HG02623 (cell line): ENCODE measurements at regions not wholly inside any gene's neighbourhood (a gene's known extent, or its start where the extent isn't known, plus 50 kb on each side); places are given as distances from the start of the nearest gene placed in this dataset.

Experiments
- ATAC-seq: cut with Tn5 transposase; IDR thresholded peaks from one replicate; pipeline ENCODE4 v1.9.1; 2021; ENCODE audit warnings: moderate library complexity; ENCODE audit not compliant: unreplicated experiment

DNA sequence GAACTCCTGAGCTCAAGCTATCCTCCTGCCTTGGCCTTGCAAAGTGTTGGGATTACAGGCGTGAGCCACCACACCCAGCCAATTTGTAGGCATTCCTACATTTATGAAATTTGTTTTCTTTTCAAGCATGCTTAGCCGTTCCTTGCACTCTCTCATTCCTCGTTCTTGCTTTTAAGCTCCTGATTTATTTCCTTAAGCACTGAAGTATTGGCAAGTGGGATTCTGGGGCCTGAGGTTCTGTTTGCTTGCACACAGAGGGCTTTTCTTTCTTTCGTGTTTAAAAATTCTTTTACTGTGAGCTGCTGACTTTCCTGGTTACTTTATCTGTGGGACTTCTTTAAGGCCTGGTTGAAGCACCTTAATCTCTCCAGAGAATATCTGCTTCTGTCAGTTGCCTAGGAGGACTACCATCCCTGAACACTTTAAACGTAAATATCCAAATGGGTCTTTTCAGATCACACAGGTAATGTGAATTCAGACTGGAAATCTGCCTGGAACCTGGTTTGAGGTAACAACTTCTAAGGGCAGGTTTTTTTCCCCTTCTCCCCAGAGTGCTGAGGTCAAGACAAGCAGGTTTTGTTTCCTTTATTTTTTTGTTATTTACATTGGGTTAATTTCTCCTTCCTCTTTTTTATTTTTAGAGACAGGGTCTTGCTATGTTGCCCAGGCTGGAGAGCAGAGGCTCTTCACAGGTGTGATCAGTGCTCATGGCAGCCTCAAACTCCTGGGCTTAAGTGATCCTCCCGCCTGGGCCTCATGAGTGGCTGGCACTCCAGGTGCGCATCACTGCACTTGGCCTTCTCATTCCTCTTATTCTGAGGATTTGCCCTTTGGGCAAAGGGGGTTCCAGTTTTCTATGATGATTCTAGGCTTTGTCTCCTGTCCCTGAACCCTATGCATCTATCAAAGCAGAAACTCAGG, 102.9 kb downstream of the PFKFB3 start:
- no peak for ATAC-seq

DNA sequence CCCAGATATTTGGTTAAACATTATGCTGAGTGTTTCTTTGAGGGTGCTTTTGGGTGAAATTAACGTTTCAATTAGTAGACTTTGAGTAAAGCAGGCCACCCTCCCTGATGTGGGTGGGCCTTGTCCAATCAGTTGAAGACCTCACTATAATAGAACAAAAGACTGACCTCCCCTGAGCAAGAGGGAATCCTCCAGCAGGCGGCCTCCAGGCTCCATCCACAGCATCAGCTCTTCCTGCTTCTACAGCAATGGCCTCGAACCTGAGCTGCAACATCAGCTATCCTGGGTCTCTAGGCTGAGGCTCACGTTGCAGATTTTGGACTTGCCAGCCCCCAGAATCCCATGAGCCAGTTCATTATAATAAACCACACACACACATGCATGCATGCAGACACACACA, 104.2 kb downstream of the PFKFB3 start:
- no peak for ATAC-seq

DNA sequence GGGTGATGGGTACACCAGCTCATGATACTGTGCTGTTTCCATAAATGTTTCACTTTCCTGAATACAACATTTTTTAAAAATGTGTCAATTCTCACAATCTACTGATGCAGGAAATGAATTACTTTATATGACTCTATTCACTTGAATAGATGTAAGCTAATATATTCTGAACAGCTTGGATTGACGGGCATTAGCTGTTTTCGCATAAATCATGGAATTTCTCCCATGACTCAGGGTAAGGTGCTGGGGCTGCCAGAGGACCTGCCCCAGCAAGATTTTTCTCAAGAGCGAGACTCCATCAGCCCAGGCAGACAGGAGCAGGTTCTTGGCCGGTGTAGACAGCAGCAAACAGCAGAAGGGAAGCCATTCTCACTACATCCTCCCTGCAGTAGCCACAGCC, 107.1 kb downstream of the PFKFB3 start:
- no peak for ATAC-seq

DNA sequence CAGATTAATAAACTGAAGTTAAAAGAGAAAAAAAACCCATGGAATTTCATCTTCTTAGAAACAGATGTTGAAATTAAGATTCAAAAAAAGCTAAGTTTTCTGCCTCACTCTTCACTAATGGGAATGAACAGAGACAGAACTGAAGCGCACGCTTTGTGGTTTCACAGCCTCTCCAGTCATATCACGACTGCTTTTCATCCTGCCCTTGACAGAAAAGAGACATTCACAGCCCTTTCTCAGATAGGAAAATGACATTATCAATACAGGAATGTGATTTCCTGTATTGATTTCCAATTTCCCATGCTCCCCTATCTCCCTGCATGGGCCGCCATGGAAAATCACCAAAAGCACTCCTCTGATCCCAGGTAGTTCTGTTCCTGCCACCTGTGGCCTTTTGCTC, 108.2 kb downstream of the PFKFB3 start:
- no peak for ATAC-seq

DNA sequence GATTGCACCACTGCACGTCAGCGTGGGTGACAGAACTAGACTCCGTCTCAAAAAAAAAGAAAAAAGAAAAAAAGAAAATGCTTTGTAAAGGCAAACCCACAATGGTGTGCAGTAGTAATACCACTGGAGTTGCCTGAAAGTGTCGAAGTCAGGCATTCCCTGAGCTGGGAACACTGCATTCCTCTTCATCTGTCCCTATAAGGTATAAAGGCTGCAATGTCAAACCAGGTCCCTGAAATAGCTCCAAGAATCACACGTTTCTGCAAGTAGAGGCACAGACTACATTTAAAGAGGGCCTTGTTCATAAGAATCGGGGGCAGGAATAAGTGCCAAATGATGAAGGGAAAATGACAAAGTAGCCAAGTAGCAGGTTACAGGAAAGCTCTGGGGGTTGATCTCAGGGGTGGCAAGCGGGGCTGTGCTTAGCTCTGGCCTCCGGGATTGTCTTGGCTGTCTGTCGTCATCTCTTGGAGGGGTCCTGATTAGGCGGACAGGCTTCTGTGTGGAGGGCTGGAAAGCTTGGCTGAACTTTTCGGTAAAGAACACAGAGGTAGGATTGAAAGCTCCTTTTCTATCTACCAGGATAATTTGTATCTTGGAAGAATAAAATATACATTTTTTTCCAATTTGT, 109.1 kb downstream of the PFKFB3 start:
- no peak for ATAC-seq

GRCh38 chr10:6312636-6313035, 109.9 kb downstream of the PFKFB3 start:
- ATAC-seq: no peak

DNA sequence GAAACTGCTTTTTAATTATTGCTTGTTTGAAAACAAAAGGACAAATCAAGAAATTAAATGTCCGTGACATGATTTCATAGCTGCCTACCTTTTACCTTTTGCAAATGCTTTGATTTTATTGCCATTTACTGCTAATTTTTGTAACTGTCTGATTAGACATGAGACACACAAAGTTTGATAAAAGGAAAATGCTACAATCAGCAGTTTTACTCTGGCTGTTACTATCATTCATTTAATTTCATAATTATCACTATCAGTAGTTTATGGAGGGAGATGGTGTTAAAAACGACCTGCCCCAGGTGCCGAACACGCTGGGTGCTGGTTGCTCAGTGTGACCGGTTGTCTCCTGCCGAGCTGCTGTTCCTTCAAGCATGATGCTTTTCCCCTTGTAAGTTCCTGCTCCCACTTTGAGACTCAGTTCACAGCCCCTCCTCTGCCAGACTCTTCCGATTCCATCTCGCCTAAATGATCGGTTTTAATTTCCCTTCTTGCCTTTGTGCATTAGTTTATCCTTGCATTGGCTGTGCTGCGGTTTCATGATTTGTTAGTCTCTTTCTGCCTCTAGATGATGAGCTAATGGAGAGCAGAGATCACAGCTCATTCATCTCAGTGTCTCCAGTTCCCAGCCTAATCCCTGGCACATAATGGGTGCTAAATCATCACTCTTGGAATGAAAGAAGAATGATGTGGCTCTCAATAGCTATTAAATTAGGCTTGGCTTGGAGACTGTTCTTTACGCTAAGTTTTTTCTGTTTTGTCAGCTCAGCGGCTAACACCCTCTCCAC, 110.6 kb downstream of the PFKFB3 start:
- no peak for ATAC-seq

- ATAC-seq: no peak
Observed at GRCh38 chr10:6314620-6315205, 112.0 kb downstream of the PFKFB3 start.

- ATAC-seq: no peak
Observed at GRCh38 chr10:6319119-6319518, 116.4 kb downstream of the PFKFB3 start.

DNA sequence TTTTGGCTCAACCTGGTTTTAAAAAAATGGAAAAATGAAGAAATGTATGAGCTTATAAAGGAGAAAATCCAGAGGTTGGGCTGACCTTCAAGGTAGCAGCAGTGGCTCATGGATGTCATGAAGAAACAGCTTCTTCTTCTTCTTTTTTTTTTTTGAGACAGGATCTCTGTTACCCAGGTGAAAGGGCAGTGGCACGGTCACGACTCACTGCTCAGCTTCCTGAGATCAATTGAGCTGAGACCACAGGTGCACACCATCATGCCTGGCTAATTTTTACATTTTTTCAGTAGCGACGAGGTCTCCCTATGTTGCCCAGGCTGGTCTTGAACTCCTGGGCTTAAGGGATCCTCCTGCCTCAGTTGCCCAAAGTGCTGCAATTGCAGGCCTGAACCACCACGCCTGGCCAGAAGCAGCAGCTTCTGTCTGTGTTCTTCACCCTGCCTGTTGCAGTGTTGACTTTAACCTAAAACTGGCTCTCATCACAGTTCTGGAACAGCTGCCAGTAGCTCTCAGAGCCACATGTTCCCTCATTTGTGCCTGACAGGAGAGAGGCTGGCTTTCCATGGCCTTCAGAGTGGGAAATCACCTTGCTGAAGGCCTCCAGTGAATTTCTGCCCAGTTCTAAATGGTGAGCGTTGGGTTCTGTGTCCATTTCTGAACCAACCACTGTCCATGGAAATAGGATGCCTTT, 117.7 kb downstream of the PFKFB3 start:
- ATAC-seq: peak; percentile 57

GRCh38 chr10:6321880-6322279, 119.1 kb downstream of the PFKFB3 start:
- no peak for ATAC-seq

DNA sequence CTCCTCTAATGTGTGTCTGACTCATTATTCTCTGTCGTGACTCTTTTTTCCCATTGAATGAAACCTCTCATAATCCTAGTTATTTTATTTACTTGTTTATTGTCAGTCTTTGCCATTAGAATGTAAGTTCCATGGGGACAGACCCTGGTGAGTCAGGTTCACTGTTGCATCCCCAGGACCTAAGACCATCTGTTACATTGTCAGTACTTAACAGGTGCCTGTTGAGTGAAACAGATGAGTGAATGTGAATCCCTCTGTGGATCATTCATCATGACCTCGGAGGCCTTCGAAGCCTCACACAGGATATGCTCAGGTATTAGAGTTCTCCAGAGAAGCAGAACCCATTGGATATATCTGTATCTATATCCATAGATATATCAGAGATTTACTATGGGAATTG, 120.1 kb downstream of the PFKFB3 start:
- no peak for ATAC-seq

DNA sequence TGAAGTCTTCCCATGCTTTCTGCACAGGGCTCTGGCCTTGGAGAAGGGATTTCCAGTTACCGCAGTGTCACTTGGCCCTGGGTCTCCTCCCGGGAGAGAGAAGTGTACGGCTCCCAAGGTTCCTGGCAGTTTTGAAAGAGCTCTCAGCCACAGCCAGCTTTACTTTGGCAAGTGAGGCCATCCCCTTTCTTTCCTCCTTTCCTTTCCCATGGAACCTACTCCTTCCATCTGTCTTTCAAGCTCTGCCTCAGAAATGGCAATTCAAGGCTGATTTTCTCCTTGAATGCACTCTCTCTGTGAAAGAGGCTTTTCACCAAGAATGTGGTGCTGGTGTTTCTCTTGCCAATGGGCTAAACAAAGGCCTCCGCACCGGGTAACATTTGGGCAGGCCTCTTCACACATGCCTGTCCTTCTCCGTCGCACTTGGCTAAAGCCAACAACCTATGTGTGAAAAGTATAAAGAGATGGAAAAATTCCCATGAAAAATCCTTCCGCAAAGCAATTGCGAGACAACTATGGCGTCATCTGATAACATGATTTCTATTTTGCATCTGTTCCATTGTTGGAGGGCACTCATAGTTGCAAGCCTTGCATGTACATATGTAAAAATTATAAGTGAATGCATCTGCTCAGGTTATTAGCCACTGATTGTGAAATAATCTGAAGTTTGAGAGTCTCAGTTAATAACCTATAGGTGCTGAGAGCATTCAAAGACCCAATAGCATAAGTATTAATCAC, 125.4 kb downstream of the PFKFB3 start:
- no peak for ATAC-seq

- no peak for ATAC-seq
Observed at GRCh38 chr10:6328699-6329423, 126.1 kb downstream of the PFKFB3 start.

- no peak for ATAC-seq
Observed at GRCh38 chr10:6333086-6333485, 130.4 kb downstream of the PFKFB3 start.

- ATAC-seq: no peak
Observed at GRCh38 chr10:6333973-6334372, 131.2 kb downstream of the PFKFB3 start.

DNA sequence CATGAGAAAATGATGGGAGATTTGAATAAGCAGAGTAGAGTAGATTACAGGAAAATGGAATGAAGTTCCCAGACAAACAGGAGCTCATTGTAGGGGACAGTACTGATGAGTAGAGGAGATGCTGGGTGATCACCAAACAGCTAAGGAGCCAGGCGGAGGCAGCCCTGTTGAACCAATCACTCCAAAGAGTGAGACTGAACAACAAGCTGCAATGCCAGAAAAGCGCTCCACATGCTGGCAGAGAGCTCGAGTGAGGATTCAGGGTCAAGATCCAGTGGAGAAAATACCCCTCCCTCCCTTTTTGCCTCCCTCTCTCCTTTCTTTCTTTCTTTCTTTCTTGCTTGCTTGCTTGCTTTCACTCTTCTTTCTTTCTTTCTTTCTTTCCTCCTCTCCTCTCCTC, 133.3 kb downstream of the PFKFB3 start:
- ATAC-seq: no peak

DNA sequence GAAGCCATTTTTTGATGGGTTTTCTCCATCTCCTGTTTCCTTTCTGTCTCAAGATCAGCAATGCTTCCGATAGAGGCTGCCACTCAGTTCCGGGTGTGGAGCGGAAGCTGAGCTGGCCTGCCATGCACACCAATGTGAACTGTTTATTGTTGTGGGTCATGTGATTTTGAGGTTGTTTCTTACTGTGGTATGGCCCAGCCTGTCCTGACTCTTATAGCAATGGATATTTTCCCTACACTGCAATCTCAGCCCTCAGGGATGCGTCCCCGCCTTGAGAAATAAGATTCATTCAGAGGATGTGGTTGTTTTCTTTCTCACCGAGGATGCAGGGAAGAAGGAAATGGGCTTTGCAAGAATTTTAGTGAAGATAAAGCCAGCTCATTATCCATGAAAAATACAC, 134.7 kb downstream of the PFKFB3 start:
- no peak for ATAC-seq

GRCh38 chr10:6338361-6338760, 135.6 kb downstream of the PFKFB3 start:
- no peak for ATAC-seq
